K562 (cell line): ENCODE measurements at regions not wholly inside any gene's neighbourhood (a gene's known extent, or its start where the extent isn't known, plus 50 kb on each side); places are given as distances from the start of the nearest gene placed in this dataset.

Source experiments
- ARNT ChIP-seq, 2 experiments: fragments of 450-650 bp; IDR thresholded peaks; 2 replicates each; pipeline ENCODE4 v1.6.1; 2016; ENCODE audit warnings: mild to moderate bottlenecking in 1 of 2
- BHLHE40 ChIP-seq: IDR thresholded peaks from 2 replicates; pipeline ENCODE4 v1.6.1; 2011; ENCODE audit warnings: low read length, improper control_type of control experiment
- DNMT1 ChIP-seq: fragments of 450-650 bp; IDR thresholded peaks from 2 replicates; pipeline ENCODE4 v1.6.1; 2016; ENCODE audit warnings: antibody characterized with exemption, mild to moderate bottlenecking
- HNRNPH1 ChIP-seq: fragments of 200-400 bp; formaldehyde crosslinking; optimal IDR thresholded peaks from 2 replicates; pipeline ENCODE3; 2017; ENCODE audit warnings: low read depth, mild to moderate bottlenecking, low read length, moderate library complexity
- IRF2 ChIP-seq: sonication (generic); formaldehyde crosslinking; IDR thresholded peaks from 2 replicates; pipeline ENCODE4 v1.8.1; 2022; ENCODE audit warnings: mild to moderate bottlenecking, missing genetic modification reagents
- NCOA1 ChIP-seq: fragments of 450-650 bp; IDR thresholded peaks from 2 replicates; pipeline ENCODE4 v1.6.1; 2016; ENCODE audit warnings: low read depth
- NR2C2 ChIP-seq, 2 experiments: fragments of 200-800 bp in 1 of 2; sonication (Bioruptor generic) in 1 of 2; sonication (generic) in 1 of 2; formaldehyde crosslinking in 1 of 2; IDR thresholded peaks; 2 replicates each; pipeline versions ENCODE4 v1.6.1 to v1.8.0; 2016 to 2022; ENCODE audit warnings: mild to moderate bottlenecking in 1 of 2, missing compliant biosample characterization in 1 of 2, missing genetic modification characterization in 1 of 2, missing genetic modification reagents in 1 of 2
- POLR2A ChIP-seq: fragments of 450-650 bp; conservative IDR thresholded peaks from 2 replicates; pipeline ENCODE4 v1.6.1; 2016
- ZNF184 ChIP-seq: sonication (generic); formaldehyde crosslinking; IDR thresholded peaks from 2 replicates; pipeline ENCODE4 v1.5.0; 2020; ENCODE audit warnings: missing genetic modification reagents
- TF ChIP-seq, protein P1 (sequence below), 3 experiments: IDR thresholded peaks in 2 of 3; conservative IDR thresholded peaks in 1 of 3; 2 replicates each; pipeline ENCODE4 v1.5.1; 2011 to 2012; ENCODE audit warnings: low read length in 3 of 3, mild to moderate bottlenecking in 3 of 3, control low read depth in 2 of 3, improper control_type of control experiment in 1 of 3, inconsistent platforms in 1 of 3, low read depth in 1 of 3, mixed read lengths in 1 of 3, moderate library complexity in 1 of 3; ENCODE audit not compliant: insufficient read depth in 2 of 3
- TF ChIP-seq, protein P2 (sequence below): sonication (generic); formaldehyde crosslinking; IDR thresholded peaks from 2 replicates; pipeline ENCODE4 v1.8.1; 2022; ENCODE audit warnings: missing genetic modification reagents
- TF ChIP-seq, protein P3 (sequence below): sonication (generic); formaldehyde crosslinking; IDR thresholded peaks from 2 replicates; pipeline ENCODE4 v1.8.0; 2022; ENCODE audit warnings: mild to moderate bottlenecking, missing genetic modification reagents, borderline replicate concordance
- TF ChIP-seq, protein P4 (sequence below): fragments of 250-450 bp; sonication (Bioruptor Pico); IDR thresholded peaks from 2 replicates; pipeline ENCODE4 v1.5.0; 2022; ENCODE audit warnings: mild to moderate bottlenecking

DNA sequence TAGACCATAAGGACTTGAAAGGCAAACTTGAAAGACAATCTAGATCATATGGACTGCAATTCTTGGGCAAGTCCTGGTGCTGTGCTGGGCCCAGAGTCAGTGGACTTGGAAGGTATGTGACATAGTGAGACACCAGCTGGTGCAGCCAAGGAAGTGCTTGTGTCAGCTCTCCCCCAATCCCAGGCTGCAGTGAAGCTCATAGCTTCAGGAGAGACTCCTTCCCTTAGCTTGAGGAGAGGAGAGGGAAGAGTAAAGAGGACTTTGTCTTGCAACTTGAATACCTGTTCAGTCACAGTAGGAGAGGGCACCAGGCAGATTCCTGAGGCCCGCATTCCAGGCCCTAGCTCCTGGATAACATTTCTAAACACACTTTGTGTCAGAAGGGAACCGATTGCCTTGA, 127.4 kb upstream of the ZPLD1 start:
- TF ChIP-seq HNRNPH1 (no peak), NR2C2 (CRISPR knock-in tag; IDR thresholded peaks at IDR 0.05) (no peak), NR2C2 (tag; IDR thresholded peaks at IDR 0.05) (no peak), ZNF184 (CRISPR knock-in tag) (no peak), IRF2 (no peak), POLR2A (no peak), BHLHE40 (no peak), NCOA1 (no peak), DNMT1 (no peak), ARNT (IDR thresholded peaks at IDR 0.05) (no peak)
- TF ChIP-seq, protein P1, sequence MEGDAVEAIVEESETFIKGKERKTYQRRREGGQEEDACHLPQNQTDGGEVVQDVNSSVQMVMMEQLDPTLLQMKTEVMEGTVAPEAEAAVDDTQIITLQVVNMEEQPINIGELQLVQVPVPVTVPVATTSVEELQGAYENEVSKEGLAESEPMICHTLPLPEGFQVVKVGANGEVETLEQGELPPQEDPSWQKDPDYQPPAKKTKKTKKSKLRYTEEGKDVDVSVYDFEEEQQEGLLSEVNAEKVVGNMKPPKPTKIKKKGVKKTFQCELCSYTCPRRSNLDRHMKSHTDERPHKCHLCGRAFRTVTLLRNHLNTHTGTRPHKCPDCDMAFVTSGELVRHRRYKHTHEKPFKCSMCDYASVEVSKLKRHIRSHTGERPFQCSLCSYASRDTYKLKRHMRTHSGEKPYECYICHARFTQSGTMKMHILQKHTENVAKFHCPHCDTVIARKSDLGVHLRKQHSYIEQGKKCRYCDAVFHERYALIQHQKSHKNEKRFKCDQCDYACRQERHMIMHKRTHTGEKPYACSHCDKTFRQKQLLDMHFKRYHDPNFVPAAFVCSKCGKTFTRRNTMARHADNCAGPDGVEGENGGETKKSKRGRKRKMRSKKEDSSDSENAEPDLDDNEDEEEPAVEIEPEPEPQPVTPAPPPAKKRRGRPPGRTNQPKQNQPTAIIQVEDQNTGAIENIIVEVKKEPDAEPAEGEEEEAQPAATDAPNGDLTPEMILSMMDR (IDR thresholded peaks at IDR 0.05 in 2 of 3, conservative IDR thresholded peaks at IDR 0.05 in 1 of 3; ENCODE audit: insufficient read depth in 2 of 3, low read depth in 1 of 3, low read length in 3 of 3) = no peak
- TF ChIP-seq, protein P2, sequence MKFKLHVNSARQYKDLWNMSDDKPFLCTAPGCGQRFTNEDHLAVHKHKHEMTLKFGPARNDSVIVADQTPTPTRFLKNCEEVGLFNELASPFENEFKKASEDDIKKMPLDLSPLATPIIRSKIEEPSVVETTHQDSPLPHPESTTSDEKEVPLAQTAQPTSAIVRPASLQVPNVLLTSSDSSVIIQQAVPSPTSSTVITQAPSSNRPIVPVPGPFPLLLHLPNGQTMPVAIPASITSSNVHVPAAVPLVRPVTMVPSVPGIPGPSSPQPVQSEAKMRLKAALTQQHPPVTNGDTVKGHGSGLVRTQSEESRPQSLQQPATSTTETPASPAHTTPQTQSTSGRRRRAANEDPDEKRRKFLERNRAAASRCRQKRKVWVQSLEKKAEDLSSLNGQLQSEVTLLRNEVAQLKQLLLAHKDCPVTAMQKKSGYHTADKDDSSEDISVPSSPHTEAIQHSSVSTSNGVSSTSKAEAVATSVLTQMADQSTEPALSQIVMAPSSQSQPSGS (CRISPR knock-in tag) = no peak
- TF ChIP-seq, protein P3, sequence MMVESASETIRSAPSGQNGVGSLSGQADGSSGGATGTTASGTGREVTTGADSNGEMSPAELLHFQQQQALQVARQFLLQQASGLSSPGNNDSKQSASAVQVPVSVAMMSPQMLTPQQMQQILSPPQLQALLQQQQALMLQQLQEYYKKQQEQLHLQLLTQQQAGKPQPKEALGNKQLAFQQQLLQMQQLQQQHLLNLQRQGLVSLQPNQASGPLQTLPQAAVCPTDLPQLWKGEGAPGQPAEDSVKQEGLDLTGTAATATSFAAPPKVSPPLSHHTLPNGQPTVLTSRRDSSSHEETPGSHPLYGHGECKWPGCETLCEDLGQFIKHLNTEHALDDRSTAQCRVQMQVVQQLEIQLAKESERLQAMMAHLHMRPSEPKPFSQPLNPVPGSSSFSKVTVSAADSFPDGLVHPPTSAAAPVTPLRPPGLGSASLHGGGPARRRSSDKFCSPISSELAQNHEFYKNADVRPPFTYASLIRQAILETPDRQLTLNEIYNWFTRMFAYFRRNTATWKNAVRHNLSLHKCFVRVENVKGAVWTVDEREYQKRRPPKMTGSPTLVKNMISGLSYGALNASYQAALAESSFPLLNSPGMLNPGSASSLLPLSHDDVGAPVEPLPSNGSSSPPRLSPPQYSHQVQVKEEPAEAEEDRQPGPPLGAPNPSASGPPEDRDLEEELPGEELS (CRISPR knock-in tag) = no peak
- TF ChIP-seq, protein P4, sequence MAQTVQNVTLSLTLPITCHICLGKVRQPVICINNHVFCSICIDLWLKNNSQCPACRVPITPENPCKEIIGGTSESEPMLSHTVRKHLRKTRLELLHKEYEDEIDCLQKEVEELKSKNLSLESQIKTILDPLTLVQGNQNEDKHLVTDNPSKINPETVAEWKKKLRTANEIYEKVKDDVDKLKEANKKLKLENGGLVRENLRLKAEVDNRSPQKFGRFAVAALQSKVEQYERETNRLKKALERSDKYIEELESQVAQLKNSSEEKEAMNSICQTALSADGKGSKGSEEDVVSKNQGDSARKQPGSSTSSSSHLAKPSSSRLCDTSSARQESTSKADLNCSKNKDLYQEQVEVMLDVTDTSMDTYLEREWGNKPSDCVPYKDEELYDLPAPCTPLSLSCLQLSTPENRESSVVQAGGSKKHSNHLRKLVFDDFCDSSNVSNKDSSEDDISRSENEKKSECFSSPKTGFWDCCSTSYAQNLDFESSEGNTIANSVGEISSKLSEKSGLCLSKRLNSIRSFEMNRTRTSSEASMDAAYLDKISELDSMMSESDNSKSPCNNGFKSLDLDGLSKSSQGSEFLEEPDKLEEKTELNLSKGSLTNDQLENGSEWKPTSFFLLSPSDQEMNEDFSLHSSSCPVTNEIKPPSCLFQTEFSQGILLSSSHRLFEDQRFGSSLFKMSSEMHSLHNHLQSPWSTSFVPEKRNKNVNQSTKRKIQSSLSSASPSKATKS (CRISPR knock-in tag) = no peak
